ENCODE measurements at regions not wholly inside any gene's neighbourhood (a gene's known extent, or its start where the extent isn't known, plus 50 kb on each side); places are given as distances from the start of the nearest gene placed in this dataset.
"Not testable (repeated sequence)": the region's sequence is repeated elsewhere in the genome, so short reads cannot be mapped to it uniquely, and the experiment has no call there.

GRCh38 chr3:147514366-147515160 lies 105.4 kb downstream of the ZIC1 start:
- intact Hi-C loops (cut with DNase I) = no loop called here
- Histone ChIP-seq H3K9me3 (no peaks in the 10 kb centered on the region), H3K4me3 (no peak overlapping the region), H3K27ac (no peak overlapping the region), H3K4me1 (no peaks in the 10 kb centered on the region), H3K27me3 (ENCODE audit: insufficient read depth in 3 of 3, low read length in 2 of 3) (no peaks in the 10 kb centered on the region), H3K36me3 (ENCODE audit: insufficient read depth in 1 of 2, low read depth in 1 of 2) (no peaks in the 10 kb centered on the region)
- no peak for ATAC-seq
- no peak for DNase-seq
- 65 to 68% (median 65%) methylated on average over 8 of the region's 8 CpGs for WGBS, 3 donors
- TF ChIP-seq CTCF (IDR thresholded peaks at IDR 0.05) = no peak

GRCh38 chr3:147518465-147518864 lies 109.3 kb downstream of the ZIC1 start:
- no peaks in the 10 kb centered on the region for H3K9me3 ChIP-seq
- WGBS, 3 donors = 86 to 92% (median 91%) methylated on average over 6 of the region's 6 CpGs
- no peak for ATAC-seq
- no peak for DNase-seq
- intact Hi-C loops (cut with DNase I) = no loop called here
- no peaks in the 10 kb centered on the region for H3K27me3 ChIP-seq (ENCODE audit: insufficient read depth in 3 of 3, low read length in 2 of 3)
- no peaks in the 10 kb centered on the region for H3K4me1 ChIP-seq
- no peak for TF ChIP-seq CTCF (IDR thresholded peaks at IDR 0.05)
- H3K36me3 ChIP-seq (ENCODE audit: insufficient read depth in 1 of 2, low read depth in 1 of 2) = no peaks in the 10 kb centered on the region
- H3K4me3 ChIP-seq = no peak overlapping the region
- no peak overlapping the region for H3K27ac ChIP-seq

GRCh38 chr3:147521646-147522045 lies 112.5 kb downstream of the ZIC1 start:
- intact Hi-C loops (cut with DNase I) = no loop called here
- no peak for TF ChIP-seq CTCF (IDR thresholded peaks at IDR 0.05)
- H3K27me3 ChIP-seq (ENCODE audit: insufficient read depth in 3 of 3, low read length in 2 of 3) = no peaks in the 10 kb centered on the region
- H3K4me3 ChIP-seq = no peak overlapping the region
- WGBS, 3 donors = 67 to 76% (median 70%) methylated on average over 3 of the region's 3 CpGs
- DNase-seq (no peak), ATAC-seq (no peak)
- peaks cover under 1% of the 10 kb centered on the region for H3K9me3 ChIP-seq
- H3K36me3 ChIP-seq (ENCODE audit: insufficient read depth in 1 of 2, low read depth in 1 of 2) = no peaks in the 10 kb centered on the region
- H3K4me1 ChIP-seq = no peaks in the 10 kb centered on the region
- no peak overlapping the region for H3K27ac ChIP-seq

- H3K27me3 ChIP-seq (ENCODE audit: insufficient read depth in 3 of 3, low read length in 2 of 3); intact Hi-C loops (cut with DNase I); H3K36me3 ChIP-seq (ENCODE audit: insufficient read depth in 1 of 2, low read depth in 1 of 2); ATAC-seq; H3K4me3 ChIP-seq; H3K9me3 ChIP-seq; H3K27ac ChIP-seq; DNase-seq; H3K4me1 ChIP-seq: not testable (repeated sequence)
- WGBS, 3 donors = 79 to 87% (median 83%) methylated on average over 1 of the region's 1 CpG
These were observed 113.6 kb downstream of the ZIC1 start for GRCh38 chr3:147522780-147523179.

- no peak for TF ChIP-seq CTCF (IDR thresholded peaks at IDR 0.05)
- H3K9me3 ChIP-seq = peaks cover 5% of the 10 kb centered on the region
- no peak for ATAC-seq
- intact Hi-C loops (cut with DNase I) = no loop called here
- no peaks in the 10 kb centered on the region for H3K4me1 ChIP-seq
- H3K4me3 ChIP-seq = no peak overlapping the region
- WGBS, 3 donors = 84 to 88% (median 87%) methylated on average over 2 of the region's 2 CpGs
- DNase-seq = no peak
- H3K27ac ChIP-seq = no peak overlapping the region
- H3K36me3 ChIP-seq (ENCODE audit: insufficient read depth in 1 of 2, low read depth in 1 of 2) = no peaks in the 10 kb centered on the region
- no peaks in the 10 kb centered on the region for H3K27me3 ChIP-seq (ENCODE audit: insufficient read depth in 3 of 3, low read length in 2 of 3)
These were observed 120.4 kb downstream of the ZIC1 start for GRCh38 chr3:147529551-147529950.
